ENCODE measurements at regions not wholly inside any gene's neighbourhood (a gene's known extent, or its start where the extent isn't known, plus 50 kb on each side); places are given as distances from the start of the nearest gene placed in this dataset.

GRCh38 chr13:73908809-73909208, 225.4 kb downstream of the KLF12 start:
- WGBS = 97% methylated on average over 5 of the region's 5 CpGs
- peaks cover 15 to 27% (median 24%) of the 10 kb centered on the region in 4 donors for H3K4me1 ChIP-seq
- TF ChIP-seq, protein P1, sequence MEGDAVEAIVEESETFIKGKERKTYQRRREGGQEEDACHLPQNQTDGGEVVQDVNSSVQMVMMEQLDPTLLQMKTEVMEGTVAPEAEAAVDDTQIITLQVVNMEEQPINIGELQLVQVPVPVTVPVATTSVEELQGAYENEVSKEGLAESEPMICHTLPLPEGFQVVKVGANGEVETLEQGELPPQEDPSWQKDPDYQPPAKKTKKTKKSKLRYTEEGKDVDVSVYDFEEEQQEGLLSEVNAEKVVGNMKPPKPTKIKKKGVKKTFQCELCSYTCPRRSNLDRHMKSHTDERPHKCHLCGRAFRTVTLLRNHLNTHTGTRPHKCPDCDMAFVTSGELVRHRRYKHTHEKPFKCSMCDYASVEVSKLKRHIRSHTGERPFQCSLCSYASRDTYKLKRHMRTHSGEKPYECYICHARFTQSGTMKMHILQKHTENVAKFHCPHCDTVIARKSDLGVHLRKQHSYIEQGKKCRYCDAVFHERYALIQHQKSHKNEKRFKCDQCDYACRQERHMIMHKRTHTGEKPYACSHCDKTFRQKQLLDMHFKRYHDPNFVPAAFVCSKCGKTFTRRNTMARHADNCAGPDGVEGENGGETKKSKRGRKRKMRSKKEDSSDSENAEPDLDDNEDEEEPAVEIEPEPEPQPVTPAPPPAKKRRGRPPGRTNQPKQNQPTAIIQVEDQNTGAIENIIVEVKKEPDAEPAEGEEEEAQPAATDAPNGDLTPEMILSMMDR (IDR thresholded peaks at IDR 0.05) = no peak
- TF ChIP-seq POLR2AphosphoS5 (IDR thresholded peaks at IDR 0.05) (no peak), POLR2A (IDR thresholded peaks at IDR 0.05; ENCODE audit: low read depth) (no peak), EP300 (IDR thresholded peaks at IDR 0.05) (no peak)
- H3K27ac ChIP-seq (replicated peaks in 1 of 4) = no peak overlapping the region
- intact Hi-C loops (cut with DNase I) = no loop called here
- DNase-seq (ENCODE audit: extremely low spot score) = no peak
- H3K27me3 ChIP-seq = no peaks in the 10 kb centered on the region
- H3K36me3 ChIP-seq = no peaks in the 10 kb centered on the region
- no peak overlapping the region for H3K4me3 ChIP-seq
- H3K9me3 ChIP-seq = no peaks in the 10 kb centered on the region

GRCh38 chr13:73904625-73905024, 229.6 kb downstream of the KLF12 start:
- H3K27ac ChIP-seq (replicated peaks in 1 of 4) = no peak overlapping the region
- intact Hi-C loops (cut with DNase I) = no loop called here
- TF ChIP-seq, protein P1 (IDR thresholded peaks at IDR 0.05) = no peak
- TF ChIP-seq EP300 (IDR thresholded peaks at IDR 0.05) = no peak
- no peak for TF ChIP-seq POLR2AphosphoS5 (IDR thresholded peaks at IDR 0.05)
- TF ChIP-seq POLR2A (IDR thresholded peaks at IDR 0.05; ENCODE audit: low read depth) = no peak
- no peak for DNase-seq (ENCODE audit: extremely low spot score)
- H3K4me3 ChIP-seq = no peak overlapping the region
- H3K27me3 ChIP-seq = no peaks in the 10 kb centered on the region
- WGBS = 96% methylated on average over 3 of the region's 3 CpGs
- H3K9me3 ChIP-seq = no peaks in the 10 kb centered on the region
- H3K36me3 ChIP-seq = no peaks in the 10 kb centered on the region
- peaks cover 0 to 29% (median 18%) of the 10 kb centered on the region in 4 donors for H3K4me1 ChIP-seq

DNA sequence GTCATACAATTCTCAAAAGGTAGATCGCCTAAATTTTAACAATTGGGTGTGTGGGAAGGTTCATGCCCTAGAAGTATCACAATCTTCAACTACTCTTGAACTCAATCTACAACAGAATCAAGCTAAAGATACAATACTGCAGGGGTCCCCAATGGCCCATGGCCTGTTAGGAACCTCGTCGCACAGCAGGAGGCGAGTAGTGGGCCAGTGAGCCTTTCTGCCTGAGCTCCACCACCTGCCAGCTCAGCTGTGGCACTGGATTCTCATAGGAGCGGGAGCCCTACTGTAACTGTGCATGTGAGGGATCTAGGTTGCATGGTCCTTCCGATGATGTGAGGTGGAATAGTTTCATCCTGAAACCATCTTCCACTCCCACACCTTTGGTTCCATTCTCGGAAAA, 230.6 kb downstream of the KLF12 start:
- Histone ChIP-seq H3K36me3 (no peaks in the 10 kb centered on the region), H3K27ac (replicated peaks in 1 of 4) (no peak overlapping the region), H3K4me3 (no peak overlapping the region), H3K4me1 (peaks cover 0 to 30% (median 24%) of the 10 kb centered on the region in 4 donors), H3K9me3 (no peaks in the 10 kb centered on the region), H3K27me3 (no peaks in the 10 kb centered on the region)
- intact Hi-C loops (cut with DNase I) = no loop called here
- TF ChIP-seq POLR2AphosphoS5 (IDR thresholded peaks at IDR 0.05) (no peak), EP300 (IDR thresholded peaks at IDR 0.05) (no peak), POLR2A (IDR thresholded peaks at IDR 0.05; ENCODE audit: low read depth) (no peak)
- TF ChIP-seq, protein P1 (IDR thresholded peaks at IDR 0.05) = no peak
- over 99% methylated on average over 7 of the region's 7 CpGs for WGBS
- DNase-seq (ENCODE audit: extremely low spot score) = no peak

GRCh38 chr13:73902847-73903246, 231.4 kb downstream of the KLF12 start:
- intact Hi-C loops (cut with DNase I) = no loop called here
- TF ChIP-seq, protein P1 (IDR thresholded peaks at IDR 0.05) = no peak
- TF ChIP-seq POLR2A (IDR thresholded peaks at IDR 0.05; ENCODE audit: low read depth) = no peak
- TF ChIP-seq EP300 (IDR thresholded peaks at IDR 0.05) = no peak
- TF ChIP-seq POLR2AphosphoS5 (IDR thresholded peaks at IDR 0.05) = no peak
- Histone ChIP-seq H3K27ac (replicated peaks in 1 of 4) (no peak overlapping the region), H3K9me3 (no peaks in the 10 kb centered on the region), H3K36me3 (no peaks in the 10 kb centered on the region), H3K4me1 (peaks cover 0 to 30% (median 24%) of the 10 kb centered on the region in 4 donors), H3K4me3 (no peak overlapping the region), H3K27me3 (no peaks in the 10 kb centered on the region)
- no peak for DNase-seq (ENCODE audit: extremely low spot score)

DNA sequence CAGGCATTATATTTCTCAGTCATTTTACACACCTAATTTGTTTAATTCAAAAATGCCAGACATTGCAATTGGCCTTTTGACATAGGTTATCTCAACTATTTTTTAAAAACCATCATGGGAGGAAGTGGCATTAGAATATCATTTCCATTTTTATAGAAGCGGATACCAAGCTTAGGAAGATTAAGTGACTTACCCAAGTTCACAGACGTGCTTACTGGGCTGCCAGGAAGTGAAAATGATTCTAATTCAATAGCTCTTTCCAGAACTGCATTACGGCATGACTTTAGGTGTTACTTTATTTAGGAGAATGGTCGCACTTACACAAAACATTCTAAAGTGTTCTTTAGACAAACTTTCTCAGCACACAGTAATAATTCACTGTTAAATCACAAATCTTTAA, 231.9 kb downstream of the KLF12 start:
- Histone ChIP-seq H3K4me1 (peaks cover 0 to 30% (median 24%) of the 10 kb centered on the region in 4 donors), H3K27me3 (no peaks in the 10 kb centered on the region), H3K4me3 (no peak overlapping the region), H3K9me3 (no peaks in the 10 kb centered on the region), H3K36me3 (no peaks in the 10 kb centered on the region), H3K27ac (replicated peaks in 1 of 4) (no peak overlapping the region)
- 51% methylated on average over 4 of the region's 4 CpGs for WGBS
- intact Hi-C loops (cut with DNase I) = no loop called here
- no peak for DNase-seq (ENCODE audit: extremely low spot score)
- TF ChIP-seq POLR2A (IDR thresholded peaks at IDR 0.05; ENCODE audit: low read depth) (no peak), EP300 (IDR thresholded peaks at IDR 0.05) (no peak), POLR2AphosphoS5 (IDR thresholded peaks at IDR 0.05) (no peak)
- TF ChIP-seq, protein P1 (IDR thresholded peaks at IDR 0.05) = no peak

Measured in esophagus muscularis mucosa (tissue), 4 donors.